NCI-H2107 treated with DMSO at 0.1 percent for 48 hours (cell line): ENCODE measurements at regions not wholly inside any gene's neighbourhood (a gene's known extent, or its start where the extent isn't known, plus 50 kb on each side); places are given as distances from the start of the nearest gene placed in this dataset.

ENCODE experiments used
- DNase-seq: peaks from one replicate; lab custom pipeline; 2025; ENCODE audit not compliant: unreplicated experiment; lab: John Stamatoyannopoulos, UW

GRCh38 chr15:35596285-35596684 lies 50.3 kb upstream of the DPH6 start:
- no peak for DNase-seq

GRCh38 chr15:35602836-35603235 lies 56.9 kb upstream of the DPH6 start:
- no peak for DNase-seq

GRCh38 chr15:35603301-35603700 lies 57.3 kb upstream of the DPH6 start:
- no peak for DNase-seq

- no peak for DNase-seq
These were observed 57.9 kb upstream of the DPH6 start for GRCh38 chr15:35603856-35604255.

- DNase-seq = no peak
These were observed 59.9 kb upstream of the DPH6 start for GRCh38 chr15:35605764-35606449.

GRCh38 chr15:35606450-35606779 lies 60.5 kb upstream of the DPH6 start:
- no peak for DNase-seq

- DNase-seq = no peak
These were observed 70.7 kb upstream of the DPH6 start for GRCh38 chr15:35616498-35617271.

- DNase-seq = no peak
These were observed 72.6 kb upstream of the DPH6 start for GRCh38 chr15:35618260-35619188.

GRCh38 chr15:35622641-35623340 lies 76.8 kb upstream of the DPH6 start:
- DNase-seq = no peak

- DNase-seq = no peak
These were observed 78.9 kb upstream of the DPH6 start for GRCh38 chr15:35624881-35625280.

- peak; percentile 60 for DNase-seq
These were observed 80.8 kb upstream of the DPH6 start for GRCh38 chr15:35626571-35627318.

- no peak for DNase-seq
These were observed 81.7 kb upstream of the DPH6 start for GRCh38 chr15:35627696-35628095.

GRCh38 chr15:35629766-35630165 lies 83.8 kb upstream of the DPH6 start:
- no peak for DNase-seq

- DNase-seq = peak; percentile 7
These were observed 84.6 kb upstream of the DPH6 start for GRCh38 chr15:35630532-35630931.

GRCh38 chr15:35630985-35631384 lies 85.0 kb upstream of the DPH6 start:
- no peak for DNase-seq

GRCh38 chr15:35633677-35634076 lies 87.7 kb upstream of the DPH6 start:
- DNase-seq = no peak

GRCh38 chr15:35646790-35647189 lies 100.8 kb upstream of the DPH6 start:
- no peak for DNase-seq

- no peak for DNase-seq
These were observed 101.3 kb upstream of the DPH6 start for GRCh38 chr15:35647303-35647702.

- no peak for DNase-seq
These were observed 103.0 kb upstream of the DPH6 start for GRCh38 chr15:35648941-35649340.

- DNase-seq = no peak
These were observed 103.6 kb upstream of the DPH6 start for GRCh38 chr15:35649575-35649974.
